ENCODE measurements at regions not wholly inside any gene's neighbourhood (a gene's known extent, or its start where the extent isn't known, plus 50 kb on each side); places are given as distances from the start of the nearest gene placed in this dataset.

DNA sequence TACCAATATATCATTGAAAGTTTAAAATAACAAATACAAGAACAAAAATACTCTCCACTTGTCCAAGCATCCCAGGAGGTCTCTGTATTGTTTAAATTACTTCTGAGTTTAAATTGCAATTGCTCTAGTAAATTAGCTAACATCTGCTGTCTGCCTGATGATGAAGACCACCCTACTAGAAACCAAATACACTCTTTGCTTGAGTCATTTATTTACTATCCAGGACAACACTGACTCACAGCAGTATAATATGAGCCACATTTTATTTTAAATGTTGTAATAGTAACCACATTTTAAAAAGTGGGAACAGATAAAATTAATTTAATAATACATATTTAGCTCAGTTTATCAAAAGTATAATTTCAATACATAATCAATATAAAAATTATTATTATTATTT, 62.9 kb upstream of the EEA1 start:
- TF ChIP-seq, protein P1, sequence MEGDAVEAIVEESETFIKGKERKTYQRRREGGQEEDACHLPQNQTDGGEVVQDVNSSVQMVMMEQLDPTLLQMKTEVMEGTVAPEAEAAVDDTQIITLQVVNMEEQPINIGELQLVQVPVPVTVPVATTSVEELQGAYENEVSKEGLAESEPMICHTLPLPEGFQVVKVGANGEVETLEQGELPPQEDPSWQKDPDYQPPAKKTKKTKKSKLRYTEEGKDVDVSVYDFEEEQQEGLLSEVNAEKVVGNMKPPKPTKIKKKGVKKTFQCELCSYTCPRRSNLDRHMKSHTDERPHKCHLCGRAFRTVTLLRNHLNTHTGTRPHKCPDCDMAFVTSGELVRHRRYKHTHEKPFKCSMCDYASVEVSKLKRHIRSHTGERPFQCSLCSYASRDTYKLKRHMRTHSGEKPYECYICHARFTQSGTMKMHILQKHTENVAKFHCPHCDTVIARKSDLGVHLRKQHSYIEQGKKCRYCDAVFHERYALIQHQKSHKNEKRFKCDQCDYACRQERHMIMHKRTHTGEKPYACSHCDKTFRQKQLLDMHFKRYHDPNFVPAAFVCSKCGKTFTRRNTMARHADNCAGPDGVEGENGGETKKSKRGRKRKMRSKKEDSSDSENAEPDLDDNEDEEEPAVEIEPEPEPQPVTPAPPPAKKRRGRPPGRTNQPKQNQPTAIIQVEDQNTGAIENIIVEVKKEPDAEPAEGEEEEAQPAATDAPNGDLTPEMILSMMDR (IDR thresholded peaks at IDR 0.05; ENCODE audit: low read depth, low read length, poor library complexity, severe bottlenecking), result no peak
- TF ChIP-seq EZH2phosphoT487 (IDR thresholded peaks at IDR 0.05; ENCODE audit: borderline replicate concordance, low read length), result no peak

Data from DOHH2 (cell line).